Esophagus mucosa (tissue), 1 donor: ENCODE measurements at regions not wholly inside any gene's neighbourhood (a gene's known extent, or its start where the extent isn't known, plus 50 kb on each side); places are given as distances from the start of the nearest gene placed in this dataset.

ENCODE experiments used
- ATAC-seq: fragments of 200-7000 bp; cut with Tn5 transposase; one replicate; pipeline ENCODE4 v1.9.1; 2020
- donor health status: DM: yes; HTN: yes; CAD: no.

DNA sequence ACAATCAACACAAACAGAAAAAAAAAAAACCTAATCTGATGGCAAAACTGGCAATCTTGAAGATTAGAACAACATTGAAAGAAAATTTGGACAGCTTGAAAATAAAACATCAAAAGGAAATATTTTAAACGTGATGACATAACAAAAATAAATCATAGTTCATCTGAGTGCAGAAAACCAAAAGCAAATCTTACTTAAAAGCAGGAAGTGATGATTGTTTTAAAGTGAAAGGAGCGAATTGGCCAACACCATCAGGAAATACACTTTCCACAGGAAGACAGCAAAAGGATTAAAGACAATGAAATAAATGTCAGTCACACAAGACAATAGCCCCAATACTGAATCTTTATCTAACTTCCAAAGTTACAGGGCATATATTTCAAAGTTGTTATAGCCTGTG, 696.5 kb upstream of the CHORDC1 start:
- ATAC-seq, result no peak

GRCh38 chr11:90916706-90917105, 693.9 kb upstream of the CHORDC1 start:
- ATAC-seq, result no peak

DNA sequence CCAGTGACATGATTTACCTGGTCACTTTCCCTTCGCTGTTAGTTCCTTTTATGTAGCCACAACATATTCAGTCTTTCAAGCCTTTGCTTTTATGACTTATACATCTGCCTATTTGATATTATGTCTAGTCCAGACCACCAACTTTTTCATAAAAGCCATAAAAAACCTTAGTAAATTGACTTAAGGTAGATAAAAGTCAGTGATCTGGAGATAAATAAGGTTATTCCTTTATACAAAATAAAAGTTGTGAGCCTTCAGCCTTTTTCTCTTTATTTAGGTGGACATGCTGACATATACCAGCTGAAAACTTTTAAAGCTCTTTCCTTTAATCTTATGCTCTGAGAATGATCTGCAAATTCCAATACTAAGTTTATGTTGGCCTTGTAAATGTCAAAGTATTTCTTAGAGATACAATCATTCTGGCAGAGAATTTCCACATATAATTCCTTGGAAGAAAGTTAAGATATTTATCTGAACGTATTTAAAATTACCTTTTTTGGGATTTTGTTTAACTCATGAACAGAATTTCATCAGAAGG, 690.4 kb upstream of the CHORDC1 start:
- ATAC-seq, result no peak

DNA sequence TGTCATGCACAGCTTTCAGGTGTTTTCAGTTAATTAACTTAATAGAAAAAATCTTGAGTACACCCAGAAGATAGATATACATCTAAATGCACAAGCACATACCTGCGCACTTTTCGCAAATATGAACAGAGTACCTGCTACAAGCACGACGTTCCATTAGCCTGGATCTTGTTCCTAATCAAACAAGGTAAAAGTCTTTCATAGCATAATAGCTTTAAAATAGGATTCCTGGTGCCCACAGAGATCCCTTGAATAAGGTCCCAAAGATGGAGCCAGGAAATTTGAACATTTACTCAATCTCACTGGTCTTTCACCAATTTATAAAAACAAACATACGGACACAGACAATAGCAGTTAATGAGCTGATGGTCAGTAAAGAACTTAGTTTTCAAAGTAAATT, 689.8 kb upstream of the CHORDC1 start:
- no peak for ATAC-seq

DNA sequence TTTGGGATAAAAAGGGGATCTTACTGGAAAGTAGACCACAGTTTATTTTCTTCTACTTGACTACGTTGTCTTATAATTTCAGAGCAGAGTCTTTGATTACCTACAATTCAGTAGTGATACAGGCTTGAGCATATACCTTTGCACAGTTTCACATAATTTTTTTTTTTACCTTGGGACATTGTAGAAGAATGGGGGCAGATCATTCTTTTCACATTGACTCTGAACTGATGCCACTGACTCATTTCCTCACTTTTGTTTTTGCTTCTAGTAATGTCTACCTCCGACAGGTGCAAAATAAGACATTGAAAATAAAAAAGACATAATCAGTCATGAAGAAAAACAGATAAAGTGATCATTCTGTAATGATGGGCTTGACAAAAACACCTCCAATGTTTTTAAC, 688.3 kb upstream of the CHORDC1 start:
- no peak for ATAC-seq

DNA sequence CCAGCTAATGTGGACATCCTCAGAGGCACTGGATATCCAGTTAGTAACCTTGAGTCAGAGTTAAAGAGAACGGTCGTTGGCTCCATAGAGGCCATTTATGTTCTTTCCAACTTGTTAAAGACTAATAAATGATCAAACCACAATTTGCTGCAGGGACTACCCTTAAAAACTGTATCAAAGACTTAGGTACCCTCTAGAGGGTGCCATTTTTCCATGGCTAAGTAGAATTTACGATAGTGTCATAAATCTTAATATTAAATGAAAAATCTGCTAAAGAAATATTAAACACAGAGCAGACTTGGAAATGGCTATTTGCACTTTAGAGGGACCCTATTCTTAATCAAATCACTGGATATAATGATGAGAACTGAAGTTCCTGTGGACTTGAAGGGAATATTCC, 685.2 kb upstream of the CHORDC1 start:
- no peak for ATAC-seq

- no peak for ATAC-seq
Measured at GRCh38 chr11:90895850-90896249, 673.0 kb upstream of the CHORDC1 start.

- no peak for ATAC-seq
Measured at GRCh38 chr11:90890347-90890746, 667.5 kb upstream of the CHORDC1 start.

DNA sequence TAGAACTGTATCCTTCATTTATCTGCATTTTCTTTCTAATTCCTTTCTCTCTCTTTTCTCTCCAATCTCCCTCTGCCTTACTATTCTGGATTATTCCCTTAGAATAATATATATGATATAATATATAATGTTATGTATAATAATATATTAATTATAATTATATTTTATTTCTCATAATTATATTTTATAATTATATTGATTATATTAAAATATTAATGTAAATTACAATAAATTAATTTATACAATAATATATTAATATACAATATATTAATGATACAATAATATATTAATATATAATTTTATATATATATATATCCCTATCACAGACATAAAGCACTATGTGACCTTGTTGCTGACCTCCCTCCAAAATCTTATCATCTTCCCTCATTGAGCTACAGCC, 661.3 kb upstream of the CHORDC1 start:
- ATAC-seq, result no peak

DNA sequence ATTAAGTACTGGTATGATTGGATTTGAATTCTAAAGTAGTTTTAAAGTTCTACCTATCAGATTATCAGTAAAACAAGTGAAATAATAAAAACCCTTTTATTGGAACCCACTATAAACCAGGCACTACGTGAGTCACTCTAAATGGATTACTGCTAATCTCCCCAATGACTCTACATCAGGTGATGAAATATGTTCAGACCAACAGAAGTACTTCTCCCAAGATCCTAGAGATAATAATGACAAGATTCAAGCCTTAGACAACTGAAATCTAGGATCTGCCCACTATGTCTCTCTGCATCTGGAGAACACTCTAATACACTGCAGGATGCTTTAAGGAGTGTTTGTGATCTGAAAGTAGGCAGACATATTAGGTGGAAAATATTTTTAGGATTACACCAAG, 652.1 kb upstream of the CHORDC1 start:
- no peak for ATAC-seq

- no peak for ATAC-seq
Measured at GRCh38 chr11:90874281-90874680, 651.4 kb upstream of the CHORDC1 start.

- ATAC-seq, result no peak
Measured at GRCh38 chr11:90867416-90867815, 644.6 kb upstream of the CHORDC1 start.

DNA sequence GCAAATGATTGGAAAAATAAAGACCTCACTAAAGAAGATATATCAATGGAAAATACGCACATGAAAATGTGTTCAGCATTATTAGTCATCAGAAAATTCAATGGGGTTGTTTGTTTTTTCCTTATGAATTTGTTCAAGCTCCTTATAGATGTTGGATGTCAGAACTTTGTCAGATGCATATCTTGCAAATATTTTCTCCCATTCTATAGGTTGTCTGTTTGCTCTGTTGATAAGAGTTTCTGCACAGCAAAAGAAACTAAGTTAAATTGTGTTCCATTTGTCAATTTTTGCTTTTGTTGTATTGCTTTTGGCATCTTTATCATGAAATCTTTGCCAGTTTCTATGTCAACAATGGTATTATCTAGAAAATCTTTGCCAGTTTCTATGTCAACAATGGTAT, 633.9 kb upstream of the CHORDC1 start:
- ATAC-seq, result no peak

DNA sequence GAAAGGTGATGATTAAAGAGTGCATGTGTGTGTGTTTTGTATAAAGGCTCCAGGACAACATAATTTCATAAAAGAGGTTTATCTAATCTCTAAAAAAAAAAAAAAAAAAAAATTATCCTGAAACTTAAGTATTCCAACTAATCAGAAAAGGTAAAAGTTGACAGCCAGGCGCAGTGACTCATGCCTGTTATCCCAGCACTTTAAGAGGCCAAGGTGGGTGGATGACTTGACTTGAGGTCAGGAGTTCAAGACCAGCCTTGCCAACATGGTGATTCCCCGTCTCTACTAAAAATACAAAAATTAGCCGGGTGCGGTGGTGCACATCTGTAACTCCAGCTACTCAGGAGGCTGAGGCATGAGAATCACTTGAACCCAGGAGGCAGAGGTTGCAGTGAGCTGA, 632.7 kb upstream of the CHORDC1 start:
- ATAC-seq, result no peak

DNA sequence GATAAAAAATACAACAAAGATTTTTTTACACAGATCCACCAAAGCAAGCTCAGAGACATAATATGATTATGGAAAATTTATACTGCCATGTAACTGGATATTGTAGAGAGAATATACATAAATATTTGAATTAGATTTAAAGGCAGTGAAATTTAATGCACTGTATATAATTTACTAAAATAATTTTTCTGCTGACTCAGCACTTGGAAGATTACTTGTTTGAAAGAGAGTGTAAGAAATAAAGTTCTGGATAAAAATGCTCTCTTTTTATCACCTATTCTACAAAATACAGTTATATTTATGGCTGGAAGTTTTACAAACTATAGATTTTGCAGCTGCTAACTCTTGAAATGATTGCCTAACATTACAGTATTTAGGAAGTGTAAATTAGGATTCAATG, 628.3 kb upstream of the CHORDC1 start:
- no peak for ATAC-seq

GRCh38 chr11:90849312-90849711, 626.5 kb upstream of the CHORDC1 start:
- ATAC-seq, result no peak

DNA sequence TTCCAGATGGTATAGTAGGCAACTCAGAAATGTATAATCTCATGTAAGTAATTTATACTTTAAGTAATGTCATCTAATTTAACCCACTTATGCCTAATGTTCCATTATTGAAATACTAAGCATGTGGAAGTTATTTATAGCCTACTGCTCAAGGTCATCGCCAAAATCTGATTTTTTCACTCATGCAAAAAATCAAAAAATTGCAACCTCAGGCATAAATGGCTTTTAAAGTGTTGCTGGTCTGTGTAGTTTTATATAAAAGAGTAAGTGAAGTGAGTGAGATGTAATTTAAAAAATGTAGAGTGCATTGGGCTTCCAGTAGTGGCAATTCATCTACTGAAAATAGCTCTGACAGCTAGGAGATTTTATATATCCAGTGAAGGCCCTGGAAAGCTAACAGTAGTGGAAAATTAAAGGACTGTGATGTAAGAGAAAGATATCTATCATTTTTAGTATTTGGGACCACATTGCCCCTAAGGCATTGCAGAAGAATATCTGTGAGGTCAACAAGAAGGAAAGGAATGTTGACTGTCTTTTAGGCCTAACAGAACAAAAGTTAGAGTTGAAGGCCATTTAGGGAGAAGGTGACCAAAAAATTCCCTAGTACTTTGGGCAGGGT, 624.5 kb upstream of the CHORDC1 start:
- ATAC-seq, result no peak

DNA sequence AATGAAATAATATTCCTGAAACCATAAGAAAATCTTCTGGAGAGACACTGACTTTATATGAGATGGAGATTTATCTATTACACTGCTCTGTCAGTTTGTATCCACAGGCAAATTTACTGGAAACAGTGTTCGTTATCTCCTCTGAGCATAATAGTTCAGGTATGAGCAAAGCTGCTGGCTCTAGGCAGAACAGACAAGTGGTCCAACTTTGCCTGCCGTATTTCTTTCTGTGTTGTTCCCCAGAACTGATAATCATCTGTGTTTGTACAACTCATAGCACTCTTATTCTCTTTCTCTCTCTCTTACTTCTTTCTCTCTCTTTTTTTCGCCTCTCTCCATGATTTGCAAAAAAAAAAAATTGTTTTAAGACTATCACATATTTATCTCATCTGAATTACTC, 623.8 kb upstream of the CHORDC1 start:
- no peak for ATAC-seq

DNA sequence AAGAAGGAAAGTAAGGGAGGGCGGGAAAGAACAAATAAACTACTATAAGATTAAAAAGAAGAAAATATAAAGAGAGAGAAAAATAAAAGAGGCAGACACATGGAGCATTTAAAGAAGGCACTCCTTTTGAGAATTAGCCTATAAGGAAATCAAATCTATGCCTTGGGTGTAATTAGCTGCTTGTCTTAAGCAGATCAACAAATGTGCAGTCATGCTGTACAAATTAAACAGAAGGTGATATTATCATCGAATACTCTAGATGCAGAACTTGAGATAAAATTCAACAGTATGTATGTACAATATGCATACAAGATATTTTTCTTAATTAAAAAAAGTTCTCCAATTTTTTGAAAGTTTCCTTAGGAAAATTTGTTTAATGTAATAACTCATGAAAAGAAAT, 623.0 kb upstream of the CHORDC1 start:
- ATAC-seq, result no peak

- ATAC-seq, result no peak
Measured at GRCh38 chr11:90845126-90845525, 622.3 kb upstream of the CHORDC1 start.

- ATAC-seq, result no peak
Measured at GRCh38 chr11:90844041-90844440, 621.2 kb upstream of the CHORDC1 start.

DNA sequence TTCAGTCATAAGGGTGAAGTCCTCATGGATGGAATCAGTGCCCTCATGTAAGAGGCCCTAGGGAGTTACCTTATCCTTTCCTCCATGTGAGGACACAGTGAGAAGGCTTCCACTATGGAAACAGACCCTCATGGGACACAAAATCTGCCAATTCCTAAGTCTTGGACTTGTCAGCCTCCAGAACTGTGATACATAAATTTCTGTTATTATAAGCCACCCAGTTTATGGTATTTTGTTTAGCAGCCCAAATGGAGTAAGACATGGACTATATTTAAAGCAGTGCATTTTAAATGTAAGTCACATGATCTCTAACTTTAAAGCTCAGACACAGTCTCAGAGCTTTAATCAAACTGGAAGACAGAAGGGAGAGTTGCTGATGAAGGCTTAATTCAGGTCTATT, 619.8 kb upstream of the CHORDC1 start:
- ATAC-seq, result no peak

GRCh38 chr11:90840071-90840470, 617.2 kb upstream of the CHORDC1 start:
- ATAC-seq, result no peak

GRCh38 chr11:90836031-90836430, 613.2 kb upstream of the CHORDC1 start:
- no peak for ATAC-seq

- ATAC-seq, result no peak
Measured at GRCh38 chr11:90823446-90823845, 600.6 kb upstream of the CHORDC1 start.
